Hepatocyte (in vitro differentiated cells): ENCODE measurements at regions not wholly inside any gene's neighbourhood (a gene's known extent, or its start where the extent isn't known, plus 50 kb on each side); places are given as distances from the start of the nearest gene placed in this dataset.

Experiments
- CTCF ChIP-seq: fragments of 200-600 bp; sonication (generic); IDR thresholded peaks from 2 replicates; pipeline ENCODE4 v1.5.1; 2016; ENCODE audit warnings: antibody characterized with exemption, mild to moderate bottlenecking; ENCODE audit not compliant: poor library complexity
- EZH2 ChIP-seq: fragments of 200-600 bp; sonication (generic); IDR thresholded peaks from 2 replicates; pipeline ENCODE4 v1.6.1; 2016; ENCODE audit warnings: antibody characterized with exemption, mild to moderate bottlenecking, borderline replicate concordance

DNA sequence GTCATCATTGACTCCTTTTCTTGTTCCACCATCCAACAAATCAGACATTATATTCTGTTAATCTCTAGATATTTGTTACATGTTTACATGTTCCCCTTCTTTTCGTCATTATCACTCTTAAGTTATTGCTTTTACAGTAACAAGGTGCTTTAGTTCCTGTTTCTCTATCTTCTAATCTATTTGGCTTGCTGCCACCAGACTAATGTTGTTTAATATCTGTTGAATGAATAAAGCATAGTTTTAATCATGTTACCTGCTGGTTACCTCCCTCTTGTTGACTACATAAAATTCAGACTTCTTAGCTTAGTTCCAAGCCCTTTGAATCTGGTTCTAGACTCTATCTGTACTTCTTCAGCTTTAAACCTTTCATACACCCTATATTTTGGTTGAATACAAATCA lies 129.8 kb upstream of the TRIM2 start:
- TF ChIP-seq CTCF: no peak
- no peak for TF ChIP-seq EZH2
